ENCODE measurements at regions not wholly inside any gene's neighbourhood (a gene's known extent, or its start where the extent isn't known, plus 50 kb on each side); places are given as distances from the start of the nearest gene placed in this dataset.
"Not testable (repeated sequence)": the region's sequence is repeated elsewhere in the genome, so short reads cannot be mapped to it uniquely, and the experiment has no call there.

DNA sequence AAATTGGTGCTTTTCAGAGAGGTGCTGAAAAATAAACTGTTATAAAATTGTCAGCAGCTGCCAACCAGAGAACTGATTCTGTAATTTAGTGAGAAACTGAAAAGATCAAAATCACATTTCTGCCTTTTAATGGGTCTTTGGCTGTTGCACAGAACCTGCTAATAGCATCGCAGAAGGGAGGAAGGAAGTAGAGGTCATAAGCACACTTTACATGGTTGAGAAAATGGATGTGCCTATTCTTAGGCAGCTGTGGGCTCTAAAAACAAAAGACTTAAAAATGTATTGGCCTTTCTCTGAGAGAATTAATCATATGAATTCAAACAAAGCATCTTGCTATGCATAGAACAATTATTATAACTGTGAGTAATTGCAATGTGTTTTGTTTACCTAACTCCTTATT is 1186.9 kb downstream of the DSC3 start:
- Histone ChIP-seq H3K36me3 (no peaks in the 10 kb centered on the region), H3K4me1 (no peaks in the 10 kb centered on the region), H3K9me3 (replicated peaks) (no peaks in the 10 kb centered on the region), H3K27me3 (ENCODE audit: low read depth) (no peaks in the 10 kb centered on the region), H3K27ac (replicated peaks) (no peak overlapping the region), H3K4me3 (no peak overlapping the region)
- no peak for DNase-seq
- intact Hi-C loops (cut with micrococcal nuclease), result no loop called here
- TF ChIP-seq CTCF (IDR thresholded peaks at IDR 0.05; ENCODE audit: borderline replicate concordance), result no peak

- Histone ChIP-seq H3K27ac (replicated peaks) (no peak overlapping the region), H3K9me3 (replicated peaks) (no peaks in the 10 kb centered on the region), H3K4me1 (no peaks in the 10 kb centered on the region), H3K27me3 (ENCODE audit: low read depth) (no peaks in the 10 kb centered on the region), H3K4me3 (no peak overlapping the region), H3K36me3 (no peaks in the 10 kb centered on the region)
- TF ChIP-seq CTCF (IDR thresholded peaks at IDR 0.05; ENCODE audit: borderline replicate concordance), result no peak
- no peak for DNase-seq
- intact Hi-C loops (cut with micrococcal nuclease), result no loop called here
Measured at GRCh38 chr18:29853126-29853525, 1189.4 kb downstream of the DSC3 start.

GRCh38 chr18:29849144-29849543 is 1193.4 kb downstream of the DSC3 start:
- intact Hi-C loops (cut with micrococcal nuclease), result no loop called here
- no peak overlapping the region for H3K27ac ChIP-seq (replicated peaks)
- TF ChIP-seq CTCF (IDR thresholded peaks at IDR 0.05; ENCODE audit: borderline replicate concordance), result no peak
- no peaks in the 10 kb centered on the region for H3K4me1 ChIP-seq
- no peaks in the 10 kb centered on the region for H3K9me3 ChIP-seq (replicated peaks)
- H3K36me3 ChIP-seq, result no peaks in the 10 kb centered on the region
- no peak overlapping the region for H3K4me3 ChIP-seq
- DNase-seq, result no peak
- no peaks in the 10 kb centered on the region for H3K27me3 ChIP-seq (ENCODE audit: low read depth)

DNA sequence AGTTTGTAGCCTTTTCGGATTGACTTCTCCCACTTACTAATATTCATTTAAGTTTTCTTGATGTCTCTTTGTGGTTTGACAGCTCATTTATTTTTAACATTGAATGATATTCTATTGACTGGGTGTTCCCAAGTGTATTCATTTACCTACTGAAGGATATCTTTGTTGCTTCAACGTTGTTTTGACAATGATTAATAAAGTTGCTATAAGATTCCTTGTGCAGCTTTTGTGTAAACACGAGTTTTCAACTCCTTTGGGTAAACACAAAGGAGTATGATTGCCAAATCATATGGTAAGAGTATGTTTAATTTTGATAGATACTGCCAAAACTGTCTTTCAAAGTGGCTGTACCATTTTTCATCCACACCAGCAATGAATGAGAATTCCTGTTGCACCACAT is 1200.9 kb downstream of the DSC3 start:
- TF ChIP-seq CTCF (IDR thresholded peaks at IDR 0.05; ENCODE audit: borderline replicate concordance), result no peak
- DNase-seq, result no peak
- H3K36me3 ChIP-seq, result no peaks in the 10 kb centered on the region
- H3K9me3 ChIP-seq (replicated peaks), result no peaks in the 10 kb centered on the region
- no peaks in the 10 kb centered on the region for H3K27me3 ChIP-seq (ENCODE audit: low read depth)
- intact Hi-C loops (cut with micrococcal nuclease), result no loop called here
- no peak overlapping the region for H3K4me3 ChIP-seq
- H3K27ac ChIP-seq (replicated peaks), result no peak overlapping the region
- no peaks in the 10 kb centered on the region for H3K4me1 ChIP-seq

DNA sequence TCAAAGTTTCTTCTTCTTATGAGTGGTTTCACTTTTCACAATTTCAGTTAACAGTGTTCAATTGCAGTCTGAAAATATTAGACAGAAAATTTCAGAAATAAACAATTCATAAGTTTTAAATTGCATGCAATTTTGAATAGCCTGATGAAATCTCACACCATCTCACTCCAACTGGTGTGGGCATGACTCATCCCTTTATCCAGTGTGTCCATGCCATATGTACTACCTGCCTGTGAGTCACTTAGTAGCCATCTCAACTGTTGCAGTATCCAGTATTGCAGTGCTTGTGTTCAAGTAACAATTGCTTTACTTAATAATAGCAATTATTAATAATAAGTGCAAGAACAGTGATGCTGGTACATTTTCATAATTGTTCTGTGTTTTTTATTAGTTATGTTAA is 1202.5 kb downstream of the DSC3 start:
- no peaks in the 10 kb centered on the region for H3K27me3 ChIP-seq (ENCODE audit: low read depth)
- DNase-seq, result no peak
- H3K4me3 ChIP-seq, result no peak overlapping the region
- no peak overlapping the region for H3K27ac ChIP-seq (replicated peaks)
- no peaks in the 10 kb centered on the region for H3K36me3 ChIP-seq
- H3K4me1 ChIP-seq, result no peaks in the 10 kb centered on the region
- no peak for TF ChIP-seq CTCF (IDR thresholded peaks at IDR 0.05; ENCODE audit: borderline replicate concordance)
- intact Hi-C loops (cut with micrococcal nuclease), result no loop called here
- H3K9me3 ChIP-seq (replicated peaks), result no peaks in the 10 kb centered on the region

- H3K9me3 ChIP-seq (replicated peaks); DNase-seq: not testable (repeated sequence)
Measured at GRCh38 chr18:29838961-29839360, 1203.6 kb downstream of the DSC3 start.

More at GRCh38 chr18:29838961-29839360, 1203.6 kb downstream of the DSC3 start:
- H3K36me3 ChIP-seq; H3K4me3 ChIP-seq; H3K4me1 ChIP-seq; H3K27ac ChIP-seq (replicated peaks); intact Hi-C loops (cut with micrococcal nuclease); H3K27me3 ChIP-seq (ENCODE audit: low read depth): not testable (repeated sequence)
